Brain microvascular endothelial cell (primary cell): ENCODE measurements at regions not wholly inside any gene's neighbourhood (a gene's known extent, or its start where the extent isn't known, plus 50 kb on each side); places are given as distances from the start of the nearest gene placed in this dataset.

Experiments
- DNase-seq: peaks from one replicate; pipeline ENCODE4 v3.0.0-alpha.2; 2020
- H3K27ac ChIP-seq: fragments of 250-450 bp; sonication (Bioruptor Pico); 2 replicates; pipeline ENCODE4 v1.5.1; 2020; ENCODE audit warnings: mild to moderate bottlenecking, moderate library complexity
- H3K27me3 ChIP-seq: fragments of 250-450 bp; sonication (Bioruptor Pico); replicated peaks from 2 replicates; pipeline ENCODE4 v1.5.1; 2020; ENCODE audit warnings: mild to moderate bottlenecking
- H3K36me3 ChIP-seq: fragments of 250-450 bp; sonication (Bioruptor Pico); replicated peaks from 2 replicates; pipeline ENCODE4 v1.5.1; 2020; ENCODE audit warnings: mild to moderate bottlenecking
- H3K4me3 ChIP-seq: 2 replicates; pipeline ENCODE4 v1.5.1; 2011; ENCODE audit warnings: low read depth, mild to moderate bottlenecking, control low read depth, low read length, moderate library complexity
- CTCF ChIP-seq: IDR thresholded peaks from 2 replicates; pipeline ENCODE4 v1.5.1; 2011; ENCODE audit warnings: low read depth, mild to moderate bottlenecking, moderate library complexity, low read length, control low read depth, inconsistent platforms; ENCODE audit errors: missing control alignments
- in situ Hi-C: cut with HindIII; loops from 2 replicates; pipeline ENCODE4 v1.10.0; 2017; ENCODE audit warnings: low sequenced_read_pairs, low pct_ligation_motif_present

GRCh38 chr9:84136119-84136868, 155.7 kb downstream of the RMI1 start:
- in situ Hi-C loops: no loop called here
- Histone ChIP-seq H3K36me3 (no peaks in the 10 kb centered on the region), H3K4me3 (no peak overlapping the region), H3K27ac (no peak overlapping the region), H3K27me3 (peaks cover 13% of the 10 kb centered on the region)
- no peak for DNase-seq
- no peak for TF ChIP-seq CTCF

- no peak for DNase-seq
- Histone ChIP-seq H3K36me3 (no peaks in the 10 kb centered on the region), H3K27ac (no peak overlapping the region), H3K4me3 (no peak overlapping the region), H3K27me3 (peaks cover 13% of the 10 kb centered on the region)
- TF ChIP-seq CTCF: no peak
- in situ Hi-C loops: no loop called here
Measured at GRCh38 chr9:84137968-84138367, 157.4 kb downstream of the RMI1 start.

- in situ Hi-C loops: no loop called here
- TF ChIP-seq CTCF: no peak
- no peaks in the 10 kb centered on the region for H3K36me3 ChIP-seq
- peaks cover 13% of the 10 kb centered on the region for H3K27me3 ChIP-seq
- DNase-seq: no peak
- no peak overlapping the region for H3K27ac ChIP-seq
- H3K4me3 ChIP-seq: no peak overlapping the region
Measured at GRCh38 chr9:84138541-84138940, 157.9 kb downstream of the RMI1 start.

- H3K27ac ChIP-seq: no peak overlapping the region
- H3K36me3 ChIP-seq: no peaks in the 10 kb centered on the region
- peaks cover 13% of the 10 kb centered on the region for H3K27me3 ChIP-seq
- TF ChIP-seq CTCF: no peak
- no peak for DNase-seq
- in situ Hi-C loops: no loop called here
- H3K4me3 ChIP-seq: no peak overlapping the region
Measured at GRCh38 chr9:84139296-84140070, 158.9 kb downstream of the RMI1 start.

- Histone ChIP-seq H3K27ac (no peak overlapping the region), H3K4me3 (peak overlapping the region; percentile 46), H3K27me3 (peaks cover 13% of the 10 kb centered on the region), H3K36me3 (no peaks in the 10 kb centered on the region)
- no peak for DNase-seq
- in situ Hi-C loops: no loop called here
- no peak for TF ChIP-seq CTCF
Measured at GRCh38 chr9:84140535-84141101, 160.0 kb downstream of the RMI1 start.
